IMR-90 (cell line): ENCODE measurements at regions not wholly inside any gene's neighbourhood (a gene's known extent, or its start where the extent isn't known, plus 50 kb on each side); places are given as distances from the start of the nearest gene placed in this dataset.

Experiments used
- ATAC-seq: fragments of 200-7000 bp; cut with Tn5 transposase; 2 replicates; pipeline ENCODE4 v1.9.1; 2020; ENCODE audit warnings: low read depth, mild to moderate bottlenecking, moderate library complexity
- BruUV-seq: library from RNA; stranded (reverse); fragments of 400-500 nt; replicated peaks from 2 replicates; lab custom pipeline; 2021; lab: Mats Ljungman, UMichigan
- CTCF ChIA-PET: fragments of 300-600 bp; formaldehyde crosslinking; extraction: SDS; loops from one replicate; lab custom pipeline; 2021; ENCODE audit warnings: antibody characterized with exemption; lab: Yijun Ruan, JAX
- POLR2A ChIA-PET: fragments of 300-600 bp; sonication (Branson Sonifier 250); formaldehyde crosslinking; loops from one replicate; lab custom pipeline; 2022; ENCODE audit warnings: antibody characterized with exemption; ENCODE audit not compliant: unreplicated experiment; lab: Charles Lee
- DNase-seq: peaks from one replicate; pipeline ENCODE4 v3.0.0; 2013
- H2AFZ ChIP-seq: replicated peaks from 2 replicates; pipeline ENCODE3; 2013; ENCODE audit warnings: low read length, mild to moderate bottlenecking; ENCODE audit not compliant: poor library complexity
- H2AK5ac ChIP-seq: 2 replicates; pipeline ENCODE4 v1.6.1; 2013; ENCODE audit warnings: low read depth, low read length, inconsistent platforms
- H2AK9ac ChIP-seq: replicated peaks from 2 replicates; pipeline ENCODE3; 2013; ENCODE audit warnings: mild to moderate bottlenecking, low read depth, low read length, moderate library complexity; ENCODE audit not compliant: poor library complexity
- H2BK120ac ChIP-seq: 2 replicates; pipeline ENCODE4 v1.6.1; 2013; ENCODE audit warnings: low read depth, low read length, inconsistent platforms
- H2BK15ac ChIP-seq: 3 replicates; pipeline ENCODE4 v1.6.1; 2013; ENCODE audit warnings: low read depth, low read length, inconsistent platforms
- H2BK20ac ChIP-seq: 2 replicates; pipeline ENCODE4 v1.6.1; 2013; ENCODE audit warnings: low read depth, mild to moderate bottlenecking, inconsistent platforms, low read length, moderate library complexity
- H2BK5ac ChIP-seq: 2 replicates; pipeline ENCODE4 v1.6.1; 2013; ENCODE audit warnings: mild to moderate bottlenecking, low read depth, low read length, inconsistent platforms; ENCODE audit not compliant: poor library complexity, severe bottlenecking
- H3K14ac ChIP-seq: replicated peaks from 2 replicates; pipeline ENCODE4 v1.6.1; 2013; ENCODE audit warnings: low read depth, low read length, inconsistent platforms
- H3K18ac ChIP-seq: 2 replicates; pipeline ENCODE4 v1.6.1; 2013; ENCODE audit warnings: low read depth, low read length, control low read depth
- H3K23ac ChIP-seq: 2 replicates; pipeline ENCODE4 v1.6.1; 2013; ENCODE audit warnings: low read depth, low read length, inconsistent platforms
- H3K27ac ChIP-seq: 2 replicates; pipeline ENCODE4 v1.5.1; 2013; ENCODE audit warnings: mild to moderate bottlenecking, control low read depth, low read length; ENCODE audit not compliant: insufficient read depth
- H3K27me3 ChIP-seq: 2 replicates; pipeline ENCODE4 v1.6.1; 2013; ENCODE audit warnings: low read length; ENCODE audit not compliant: control insufficient read depth, insufficient read depth
- H3K36me3 ChIP-seq: 2 replicates; pipeline ENCODE4 v1.6.1; 2013; ENCODE audit warnings: low read length, mixed read lengths; ENCODE audit not compliant: control insufficient read depth, insufficient read depth
- H3K4ac ChIP-seq: 2 replicates; pipeline ENCODE4 v1.6.1; 2013; ENCODE audit warnings: low read depth, low read length, inconsistent platforms
- H3K4me1 ChIP-seq: 2 replicates; pipeline ENCODE4 v1.6.1; 2013; ENCODE audit warnings: low read length, mixed read lengths; ENCODE audit not compliant: control insufficient read depth, insufficient read depth
- H3K4me2 ChIP-seq: 2 replicates; pipeline ENCODE4 v1.6.1; 2013; ENCODE audit warnings: low read depth, mild to moderate bottlenecking, control low read depth, low read length, moderate library complexity
- H3K4me3 ChIP-seq: 2 replicates; pipeline ENCODE4 v1.5.1; 2013; ENCODE audit warnings: low read depth, mild to moderate bottlenecking, control low read depth, low read length, moderate library complexity; ENCODE audit not compliant: insufficient read depth
- H3K56ac ChIP-seq: 2 replicates; pipeline ENCODE4 v1.6.1; 2013; ENCODE audit warnings: low read length, inconsistent platforms; ENCODE audit not compliant: insufficient read depth; ENCODE audit errors: extremely low read depth
- H3K79me1 ChIP-seq, 2 experiments: 2 replicates each; pipeline ENCODE4 v1.6.1; 2013; ENCODE audit warnings: low read length in 2 of 2, inconsistent platforms in 1 of 2, low read depth in 1 of 2
- H3K9ac ChIP-seq: 2 replicates; pipeline ENCODE4 v1.6.1; 2013; ENCODE audit warnings: low read depth, low read length, control low read depth
- H3K9me1 ChIP-seq: 2 replicates; pipeline ENCODE4 v1.6.1; 2013; ENCODE audit warnings: low read length, inconsistent platforms; ENCODE audit not compliant: insufficient read depth
- H3K9me3 ChIP-seq: 2 replicates; pipeline ENCODE4 v1.6.1; 2013; ENCODE audit warnings: low read length; ENCODE audit not compliant: control insufficient read depth, insufficient read depth
- H4K20me1 ChIP-seq: 2 replicates; pipeline ENCODE4 v1.6.1; 2013; ENCODE audit warnings: low read length, inconsistent platforms; ENCODE audit not compliant: insufficient read depth
- H4K5ac ChIP-seq: 2 replicates; pipeline ENCODE4 v1.6.1; 2013; ENCODE audit warnings: mild to moderate bottlenecking, low read depth, low read length, control low read depth
- H4K8ac ChIP-seq, 2 experiments: 2 replicates each; pipeline ENCODE4 v1.6.1; 2013; ENCODE audit warnings: low read depth in 2 of 2, low read length in 2 of 2, control low read depth in 1 of 2, inconsistent platforms in 1 of 2
- H4K91ac ChIP-seq: 2 replicates; pipeline ENCODE4 v1.6.1; 2013; ENCODE audit warnings: low read depth, low read length, inconsistent platforms; ENCODE audit not compliant: insufficient read depth
- CHD1 ChIP-seq: IDR thresholded peaks from 2 replicates; pipeline ENCODE4 v1.6.1; 2012; ENCODE audit warnings: low read depth, low read length, improper control_type of control experiment
- WGBS, 2 experiments: methylation state at CpG; one replicate each; pipeline versions ENCODE4 v1.1.5 to v1.1.7; 2013; ENCODE audit warnings: missing lambda C conversion rate in 2 of 2; ENCODE audit not compliant: insufficient read length in 1 of 2; ENCODE audit errors: extremely low coverage in 2 of 2; 5-methylcytosine and 5-hydroxymethylcytosine counted together
- dilution Hi-C: fragments of 300-500 bp; cut with HindIII; formaldehyde crosslinking; loops from one replicate; pipeline ENCODE4 v1.14.3; 2018; ENCODE audit warnings: low sequenced_read_pairs; ENCODE audit not compliant: unreplicated experiment
- in situ Hi-C: fragments of 300-500 bp; cut with MboI; formaldehyde crosslinking; loops from 3 replicates; pipeline ENCODE4 v1.14.3; 2019; ENCODE audit warnings: low sequenced_read_pairs, inconsistent platforms, mixed read lengths
- intact Hi-C: fragments of 100-400 bp; cut with micrococcal nuclease; formaldehyde crosslinking; loops from 2 replicates; pipeline ENCODE4 v1.10.0; 2022
- TF ChIP-seq, protein P1 (sequence below): fragments of 150-350 bp; IDR thresholded peaks from 2 replicates; pipeline ENCODE4 v1.6.1; 2017; ENCODE audit warnings: mild to moderate bottlenecking, antibody characterized with exemption, low read length, low read depth

DNA sequence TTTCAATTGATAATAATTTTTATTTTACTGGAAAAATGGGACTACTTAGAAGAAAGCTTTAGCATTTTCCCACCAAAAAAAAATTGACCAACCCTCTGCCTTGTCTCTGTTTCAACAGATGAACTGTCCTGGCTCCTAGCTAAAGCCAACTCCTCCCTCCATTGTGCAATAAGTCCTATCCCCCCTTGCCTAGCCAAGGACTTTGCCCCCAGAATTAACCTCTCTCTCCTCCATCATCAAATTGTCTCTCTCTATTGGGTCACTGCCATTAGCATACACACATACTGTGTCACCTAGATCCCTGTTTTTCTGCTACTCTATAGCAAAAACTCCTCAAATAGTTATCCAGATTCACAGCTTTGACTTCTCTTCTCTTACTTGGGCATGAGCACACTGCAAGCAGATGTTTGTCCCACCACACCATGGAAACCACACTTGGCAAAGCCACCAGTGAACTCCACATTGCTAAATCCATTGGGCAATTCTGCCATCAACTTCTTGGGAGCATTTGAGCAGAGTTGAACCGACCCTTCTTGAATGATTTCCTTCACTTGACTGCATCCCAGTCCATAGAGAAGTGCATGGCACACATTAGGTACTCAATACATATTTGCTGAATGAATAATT is 91.4 kb upstream of the NEBL start:
- no peaks in the 10 kb centered on the region for H4K20me1 ChIP-seq
- H2BK120ac ChIP-seq: no peak overlapping the region
- H3K4me2 ChIP-seq: no peak overlapping the region
- no peaks in the 10 kb centered on the region for H3K36me3 ChIP-seq
- no peak overlapping the region for H3K18ac ChIP-seq
- DNase-seq (no peak), ATAC-seq (no peak)
- in situ Hi-C loops: no loop called here
- no peak overlapping the region for H2BK20ac ChIP-seq
- H2BK15ac ChIP-seq: no peak overlapping the region
- no peak overlapping the region for H2BK5ac ChIP-seq
- dilution Hi-C loops: no loop called here
- H3K14ac ChIP-seq: no peak overlapping the region
- H3K23ac ChIP-seq: no peak overlapping the region
- H3K4me3 ChIP-seq: no peak overlapping the region
- H2AFZ ChIP-seq: no peak overlapping the region
- no peak overlapping the region for H2AK5ac ChIP-seq
- no peak overlapping the region for H4K8ac ChIP-seq
- no peaks in the 10 kb centered on the region for H3K4me1 ChIP-seq
- no peaks in the 10 kb centered on the region for H3K9me3 ChIP-seq
- WGBS, 2 experiments: no CpG with 5 or more reads among the region's 1 CpG
- no peak overlapping the region for H4K91ac ChIP-seq
- POLR2A ChIA-PET: no interaction called here
- H3K27me3 ChIP-seq: no peaks in the 10 kb centered on the region
- intact Hi-C loops: no loop called here
- no peak for TF ChIP-seq CHD1
- TF ChIP-seq, protein P1, sequence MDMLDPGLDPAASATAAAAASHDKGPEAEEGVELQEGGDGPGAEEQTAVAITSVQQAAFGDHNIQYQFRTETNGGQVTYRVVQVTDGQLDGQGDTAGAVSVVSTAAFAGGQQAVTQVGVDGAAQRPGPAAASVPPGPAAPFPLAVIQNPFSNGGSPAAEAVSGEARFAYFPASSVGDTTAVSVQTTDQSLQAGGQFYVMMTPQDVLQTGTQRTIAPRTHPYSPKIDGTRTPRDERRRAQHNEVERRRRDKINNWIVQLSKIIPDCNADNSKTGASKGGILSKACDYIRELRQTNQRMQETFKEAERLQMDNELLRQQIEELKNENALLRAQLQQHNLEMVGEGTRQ: no peak
- no peak overlapping the region for H3K9ac ChIP-seq
- no peaks in the 10 kb centered on the region for H3K9me1 ChIP-seq
- no peak overlapping the region for H3K27ac ChIP-seq
- CTCF ChIA-PET: no interaction called here
- H3K4ac ChIP-seq: no peak overlapping the region
- no peak overlapping the region for H4K5ac ChIP-seq
- no TSS peak for BruUV-seq
- no peak overlapping the region for H3K56ac ChIP-seq
- no peak overlapping the region for H2AK9ac ChIP-seq
- H3K79me1 ChIP-seq: no peaks in the 10 kb centered on the region
